Osteoblast (primary cell): ENCODE measurements at regions not wholly inside any gene's neighbourhood (a gene's known extent, or its start where the extent isn't known, plus 50 kb on each side); places are given as distances from the start of the nearest gene placed in this dataset.

ENCODE experiments used
- DNase-seq: peaks from one replicate; pipeline ENCODE4 v3.0.0; 2011; ENCODE audit warnings: low spot score, mixed read lengths; ENCODE audit not compliant: insufficient read length; ENCODE audit errors: missing footprints
- H2AFZ ChIP-seq: 2 replicates; pipeline ENCODE4 v1.6.0; 2011; ENCODE audit warnings: mild to moderate bottlenecking, low read length
- H3K27ac ChIP-seq: 2 replicates; pipeline ENCODE4 v1.5.1; 2011; ENCODE audit warnings: mild to moderate bottlenecking, low read depth, low read length, moderate library complexity
- H3K27me3 ChIP-seq: 2 replicates; pipeline ENCODE4 v1.6.0; 2012; ENCODE audit warnings: mild to moderate bottlenecking, control low read depth, inconsistent platforms, low read length, moderate library complexity; ENCODE audit not compliant: insufficient read depth
- H3K36me3 ChIP-seq: 2 replicates; pipeline ENCODE4 v1.5.1; 2011; ENCODE audit warnings: mild to moderate bottlenecking, low read length, control low read depth, moderate library complexity; ENCODE audit not compliant: insufficient read depth
- H3K4me1 ChIP-seq: 2 replicates; pipeline ENCODE4 v1.5.1; 2011; ENCODE audit warnings: mild to moderate bottlenecking, low read length, control low read depth, moderate library complexity; ENCODE audit not compliant: insufficient read depth
- H3K4me2 ChIP-seq: 2 replicates; pipeline ENCODE4 v1.6.0; 2011; ENCODE audit warnings: mild to moderate bottlenecking, low read length; ENCODE audit not compliant: insufficient read depth
- H3K4me3 ChIP-seq: fragments of 200-600 bp; sonication (generic); 3 replicates; pipeline ENCODE4 v1.5.1; 2012; ENCODE audit warnings: mild to moderate bottlenecking, low read length, inconsistent platforms; ENCODE audit not compliant: insufficient read depth
- H3K79me2 ChIP-seq: 2 replicates; pipeline ENCODE4 v1.6.0; 2012; ENCODE audit warnings: mild to moderate bottlenecking, low read length, control low read depth, inconsistent platforms; ENCODE audit not compliant: insufficient read depth
- H3K9me3 ChIP-seq: 2 replicates; pipeline ENCODE4 v1.5.1; 2011; ENCODE audit warnings: low read depth, low read length, control low read depth
- H4K20me1 ChIP-seq: 2 replicates; pipeline ENCODE4 v1.6.0; 2012; ENCODE audit warnings: mild to moderate bottlenecking, low read length, control low read depth; ENCODE audit not compliant: insufficient read depth
- CTCF ChIP-seq: IDR thresholded peaks from 2 replicates; pipeline ENCODE4 v1.5.1; 2011; ENCODE audit warnings: mild to moderate bottlenecking, low read depth, low read length, moderate library complexity; ENCODE audit errors: extremely low read depth

GRCh38 chr4:71194454-71194853 lies 144.4 kb upstream of the SLC4A4 start:
- peak overlapping the region; percentile 8 for H3K27ac ChIP-seq
- H3K4me2 ChIP-seq, result no peak overlapping the region
- peaks cover 45% of the 10 kb centered on the region for H3K4me1 ChIP-seq
- no peaks in the 10 kb centered on the region for H4K20me1 ChIP-seq
- no peaks in the 10 kb centered on the region for H3K36me3 ChIP-seq
- no peak for DNase-seq
- H2AFZ ChIP-seq, result no peak overlapping the region
- H3K9me3 ChIP-seq, result no peaks in the 10 kb centered on the region
- H3K27me3 ChIP-seq, result no peaks in the 10 kb centered on the region
- no peak overlapping the region for H3K4me3 ChIP-seq
- no peak for TF ChIP-seq CTCF
- peaks cover 92% of the 10 kb centered on the region for H3K79me2 ChIP-seq

- peaks cover 92% of the 10 kb centered on the region for H3K79me2 ChIP-seq
- H4K20me1 ChIP-seq, result no peaks in the 10 kb centered on the region
- no peaks in the 10 kb centered on the region for H3K27me3 ChIP-seq
- no peak for TF ChIP-seq CTCF
- H2AFZ ChIP-seq, result peak overlapping the region; percentile 4
- no peaks in the 10 kb centered on the region for H3K36me3 ChIP-seq
- peaks cover 30% of the 10 kb centered on the region for H3K4me1 ChIP-seq
- H3K4me3 ChIP-seq, result no peak overlapping the region
- H3K9me3 ChIP-seq, result no peaks in the 10 kb centered on the region
- H3K27ac ChIP-seq, result peak overlapping the region; percentile 59
- DNase-seq, result peak; percentile 90
- peak overlapping the region; percentile 41 for H3K4me2 ChIP-seq
These were observed 142.9 kb upstream of the SLC4A4 start for GRCh38 chr4:71195924-71196323.

GRCh38 chr4:71198958-71199357 lies 139.9 kb upstream of the SLC4A4 start:
- H3K27me3 ChIP-seq, result no peaks in the 10 kb centered on the region
- H3K4me3 ChIP-seq, result no peak overlapping the region
- H3K79me2 ChIP-seq, result peaks cover 89% of the 10 kb centered on the region
- no peak overlapping the region for H2AFZ ChIP-seq
- no peak overlapping the region for H3K27ac ChIP-seq
- no peak for DNase-seq
- no peaks in the 10 kb centered on the region for H3K9me3 ChIP-seq
- H3K36me3 ChIP-seq, result no peaks in the 10 kb centered on the region
- H3K4me1 ChIP-seq, result peaks cover 45% of the 10 kb centered on the region
- no peak overlapping the region for H3K4me2 ChIP-seq
- H4K20me1 ChIP-seq, result no peaks in the 10 kb centered on the region
- TF ChIP-seq CTCF, result no peak

GRCh38 chr4:71201057-71201456 lies 137.8 kb upstream of the SLC4A4 start:
- Histone ChIP-seq H3K27ac (no peak overlapping the region), H2AFZ (no peak overlapping the region), H3K9me3 (no peaks in the 10 kb centered on the region), H3K27me3 (no peaks in the 10 kb centered on the region), H3K36me3 (no peaks in the 10 kb centered on the region), H3K4me1 (peaks cover 28% of the 10 kb centered on the region), H3K4me3 (no peak overlapping the region), H3K79me2 (peaks cover 88% of the 10 kb centered on the region), H3K4me2 (no peak overlapping the region), H4K20me1 (no peaks in the 10 kb centered on the region)
- TF ChIP-seq CTCF, result no peak
- DNase-seq, result no peak
